Activated B cell treated with CpG ODN at 0.5 μM for 24 hours (primary cell): ENCODE measurements at regions not wholly inside any gene's neighbourhood (a gene's known extent, or its start where the extent isn't known, plus 50 kb on each side); places are given as distances from the start of the nearest gene placed in this dataset.
"Not testable (repeated sequence)": the region's sequence is repeated elsewhere in the genome, so short reads cannot be mapped to it uniquely, and the experiment has no call there.

Source experiments
- ATAC-seq: fragments of 200-7000 bp; cut with Tn5 transposase; one replicate; pipeline ENCODE4 v1.10.0; 2021; ENCODE audit warnings: low read depth, mild to moderate bottlenecking, moderate library complexity
- CTCF ChIA-PET: fragments of 350-600 bp; sonication (Branson Sonifier 250); formaldehyde crosslinking; loops from one replicate; lab custom pipeline; 2021; ENCODE audit warnings: antibody characterized with exemption; lab: Charles Lee
- POLR2A ChIA-PET: fragments of 350-600 bp; sonication (Branson Sonifier 250); formaldehyde crosslinking; loops from one replicate; lab custom pipeline; 2021; ENCODE audit warnings: antibody characterized with exemption; lab: Charles Lee
- DNase-seq: peaks from one replicate; pipeline ENCODE4 v3.0.0; 2022
- H3K27ac Mint-ChIP-seq: one replicate; pipeline ENCODE4 v1.8.0; 2020; ENCODE audit warnings: mixed read lengths
- H3K27me3 Mint-ChIP-seq: one replicate; pipeline ENCODE4 v1.8.0; 2021; ENCODE audit warnings: mixed read lengths
- H3K36me3 Mint-ChIP-seq: one replicate; pipeline ENCODE4 v1.8.0; 2021; ENCODE audit warnings: low read depth, mixed read lengths
- H3K4me1 Mint-ChIP-seq: one replicate; pipeline ENCODE4 v1.8.0; 2021; ENCODE audit warnings: mixed read lengths
- H3K4me3 Mint-ChIP-seq: one replicate; pipeline ENCODE4 v1.8.0; 2020; ENCODE audit warnings: mild to moderate bottlenecking, mixed read lengths
- H3K9me3 Mint-ChIP-seq: one replicate; pipeline ENCODE4 v1.8.0; 2020; ENCODE audit warnings: mixed read lengths
- CTCF ChIP-seq: fragments of 200-600 bp; IDR thresholded peaks from one replicate; pipeline ENCODE4 v1.8.0; 2022; ENCODE audit warnings: antibody characterized with exemption, mild to moderate bottlenecking
- intact Hi-C: fragments of 100-400 bp; cut with micrococcal nuclease; formaldehyde crosslinking; loops from one replicate; pipeline ENCODE4 v1.15.1; 2024

GRCh38 chr16:51981725-51982124, 565.2 kb downstream of the TOX3 start:
- TF ChIP-seq CTCF, result no peak
- no peak overlapping the region for H3K4me3 Mint-ChIP-seq
- no peak overlapping the region for H3K27ac Mint-ChIP-seq
- ChIA-PET POLR2A (no interaction called here), CTCF (interaction anchor here (2.0 kb wide), 1 partner anchor 10 kb away, joined by 4 read pairs; no protein-coding TSS in a partner anchor)
- H3K27me3 Mint-ChIP-seq, result no peaks in the 10 kb centered on the region
- no peak for DNase-seq
- no peak for ATAC-seq
- H3K9me3 Mint-ChIP-seq, result no peaks in the 10 kb centered on the region
- intact Hi-C loops, result no loop called here
- no peaks in the 10 kb centered on the region for H3K4me1 Mint-ChIP-seq
- no peaks in the 10 kb centered on the region for H3K36me3 Mint-ChIP-seq

- H3K36me3 Mint-ChIP-seq, POLR2A ChIA-PET, H3K27ac Mint-ChIP-seq, H3K4me3 Mint-ChIP-seq, H3K27me3 Mint-ChIP-seq, intact Hi-C loops, ATAC-seq, H3K9me3 Mint-ChIP-seq, DNase-seq, H3K4me1 Mint-ChIP-seq, CTCF ChIA-PET: not testable (repeated sequence)
Measured at GRCh38 chr16:51977506-51977905, 569.4 kb downstream of the TOX3 start.

GRCh38 chr16:51971184-51971583, 575.8 kb downstream of the TOX3 start:
- DNase-seq (no peak), ATAC-seq (no peak)
- Mint-ChIP-seq H3K36me3 (no peaks in the 10 kb centered on the region), H3K4me3 (no peak overlapping the region), H3K4me1 (no peaks in the 10 kb centered on the region), H3K9me3 (no peaks in the 10 kb centered on the region), H3K27ac (no peak overlapping the region), H3K27me3 (no peaks in the 10 kb centered on the region)
- no peak for TF ChIP-seq CTCF
- intact Hi-C loops, result no loop called here
- CTCF ChIA-PET, result interaction anchor here (0.9 kb wide), 1 partner anchor 11 kb away, joined by 3 read pairs; no protein-coding TSS in a partner anchor
- POLR2A ChIA-PET, result no interaction called here

GRCh38 chr16:51968749-51969148, 578.2 kb downstream of the TOX3 start:
- Mint-ChIP-seq H3K36me3 (no peaks in the 10 kb centered on the region), H3K9me3 (no peaks in the 10 kb centered on the region), H3K4me1 (no peaks in the 10 kb centered on the region), H3K4me3 (no peak overlapping the region), H3K27ac (no peak overlapping the region), H3K27me3 (no peaks in the 10 kb centered on the region)
- TF ChIP-seq CTCF, result no peak
- ATAC-seq (no peak), DNase-seq (no peak)
- CTCF ChIA-PET, result no interaction called here
- POLR2A ChIA-PET, result no interaction called here
- intact Hi-C loops, result no loop called here

GRCh38 chr16:51967646-51968045, 579.3 kb downstream of the TOX3 start:
- DNase-seq (no peak), ATAC-seq (no peak)
- Mint-ChIP-seq H3K4me1 (no peaks in the 10 kb centered on the region), H3K4me3 (no peak overlapping the region), H3K36me3 (no peaks in the 10 kb centered on the region), H3K9me3 (no peaks in the 10 kb centered on the region), H3K27ac (no peak overlapping the region), H3K27me3 (no peaks in the 10 kb centered on the region)
- intact Hi-C loops, result no loop called here
- TF ChIP-seq CTCF, result no peak
- CTCF ChIA-PET, result no interaction called here
- POLR2A ChIA-PET, result no interaction called here

- no peak for DNase-seq
- Mint-ChIP-seq H3K27ac (no peak overlapping the region), H3K4me1 (no peaks in the 10 kb centered on the region), H3K36me3 (no peaks in the 10 kb centered on the region), H3K9me3 (no peaks in the 10 kb centered on the region), H3K27me3 (no peaks in the 10 kb centered on the region), H3K4me3 (no peak overlapping the region)
- ChIA-PET CTCF (no interaction called here), POLR2A (no interaction called here)
- no peak for TF ChIP-seq CTCF
- ATAC-seq, result no peak
- intact Hi-C loops, result no loop called here
Measured at GRCh38 chr16:51960931-51961330, 586.0 kb downstream of the TOX3 start.
